ENCODE measurements at regions not wholly inside any gene's neighbourhood (a gene's known extent, or its start where the extent isn't known, plus 50 kb on each side); places are given as distances from the start of the nearest gene placed in this dataset.

GRCh38 chr1:10898921-10899320 is 102.5 kb upstream of the CASZ1 start (continued):
- TF ChIP-seq RAD21 (IDR thresholded peaks at IDR 0.05 in 1 of 2, conservative IDR thresholded peaks at IDR 0.05 in 1 of 2; ENCODE audit: low read depth in 2 of 2, low read length in 2 of 2) (no peak), BCL11A (IDR thresholded peaks at IDR 0.05; ENCODE audit: low read depth in 2 of 2, low read length in 2 of 2) (no peak), RFX5 (IDR thresholded peaks at IDR 0.05; ENCODE audit: borderline replicate concordance, low read depth, low read length) (no peak)

Measured in H1 (cell line).